GM12891 (cell line): ENCODE measurements at regions not wholly inside any gene's neighbourhood (a gene's known extent, or its start where the extent isn't known, plus 50 kb on each side); places are given as distances from the start of the nearest gene placed in this dataset.

Source experiments
- POLR2A ChIP-seq: IDR thresholded peaks from 2 replicates; pipeline ENCODE4 v1.6.1; 2011; ENCODE audit warnings: low read depth, low read length, control low read depth
- POLR2AphosphoS5 ChIP-seq: IDR thresholded peaks from 2 replicates; pipeline ENCODE4 v1.6.1; 2011; ENCODE audit warnings: low read depth, low read length, control low read depth
- POU2F2 ChIP-seq: IDR thresholded peaks from 2 replicates; pipeline ENCODE4 v1.6.1; 2011; ENCODE audit warnings: low read depth, mild to moderate bottlenecking, control low read depth, low read length, moderate library complexity
- SPI1 ChIP-seq: IDR thresholded peaks from 2 replicates; pipeline ENCODE4 v1.6.1; 2011; ENCODE audit warnings: low read depth, low read length, control low read depth
- TAF1 ChIP-seq: IDR thresholded peaks from 2 replicates; pipeline ENCODE4 v1.6.1; 2011; ENCODE audit warnings: low read depth, low read length, control low read depth

DNA sequence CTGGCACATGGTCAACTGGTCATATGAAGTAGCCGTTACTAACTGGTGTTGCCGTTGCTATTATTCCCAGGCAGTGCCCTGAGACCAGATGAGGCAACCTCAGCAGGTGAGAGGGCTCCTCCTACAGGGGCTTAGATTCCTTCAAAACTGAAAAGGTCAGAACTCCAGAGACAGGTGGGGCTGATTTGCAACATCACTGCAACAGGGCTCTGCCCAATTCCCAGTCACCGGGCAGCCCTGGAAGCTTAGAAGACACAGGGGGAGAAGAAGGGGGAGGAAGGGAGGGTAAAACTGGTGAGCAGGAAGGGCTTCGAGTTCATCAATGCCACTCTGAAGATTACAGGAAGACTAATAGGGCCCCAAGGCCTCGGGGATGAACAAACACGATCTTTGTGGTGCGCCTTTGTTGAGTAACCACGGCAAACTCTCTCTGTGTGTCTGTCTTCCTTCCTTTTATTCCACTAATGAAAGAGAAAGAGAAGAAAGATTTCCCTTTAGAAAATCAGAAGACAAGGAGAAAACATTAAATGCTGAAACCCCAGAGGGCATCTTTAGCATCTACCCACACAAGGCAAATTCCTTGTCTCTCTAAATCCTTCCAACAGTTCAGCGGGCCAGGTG, 749.1 kb upstream of the TBX3 start:
- TF ChIP-seq POLR2A: no peak
- no peak for TF ChIP-seq POLR2AphosphoS5
- TF ChIP-seq TAF1: no peak
- no peak for TF ChIP-seq SPI1
- no peak for TF ChIP-seq POU2F2
